Keratinocyte (primary cell): ENCODE measurements at regions not wholly inside any gene's neighbourhood (a gene's known extent, or its start where the extent isn't known, plus 50 kb on each side); places are given as distances from the start of the nearest gene placed in this dataset.

Experiments
- EZH2 ChIP-seq: IDR thresholded peaks from one replicate; pipeline ENCODE4 v1.6.1; 2012; ENCODE audit warnings: inconsistent platforms, mild to moderate bottlenecking, low read length, moderate library complexity
- TF ChIP-seq, protein P1 (sequence below), 3 experiments: IDR thresholded peaks in 1 of 3; conservative IDR thresholded peaks in 1 of 3; optimal IDR thresholded peaks in 1 of 3; 2 replicates in 2 of 3; 3 replicates in 1 of 3; pipeline versions ENCODE3 to v1.5.1; 2011; ENCODE audit warnings: low read length in 3 of 3, mild to moderate bottlenecking in 3 of 3, moderate library complexity in 2 of 3, control low read depth in 1 of 3, inconsistent platforms in 1 of 3; ENCODE audit not compliant: insufficient read depth in 2 of 3; ENCODE audit errors: extremely low read depth in 1 of 3

DNA sequence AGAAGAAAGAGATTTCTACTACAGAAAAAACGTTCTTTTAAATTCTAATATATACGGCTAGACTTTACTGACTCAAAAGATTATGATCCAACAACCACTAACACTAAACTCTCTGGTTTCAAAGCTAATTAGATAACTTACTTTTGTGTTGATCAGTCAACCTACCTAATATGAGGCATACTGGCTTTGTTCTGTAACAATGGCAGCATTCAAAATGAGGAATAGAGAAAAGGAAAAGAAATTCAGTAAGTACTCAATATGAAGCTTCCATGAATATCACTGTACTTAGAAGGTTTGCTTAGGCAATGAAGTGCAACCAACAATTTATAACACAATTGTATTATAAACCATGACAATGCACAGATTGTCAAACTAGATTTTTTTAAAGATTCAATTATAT is 430.5 kb upstream of the PMFBP1 start:
- TF ChIP-seq, protein P1, sequence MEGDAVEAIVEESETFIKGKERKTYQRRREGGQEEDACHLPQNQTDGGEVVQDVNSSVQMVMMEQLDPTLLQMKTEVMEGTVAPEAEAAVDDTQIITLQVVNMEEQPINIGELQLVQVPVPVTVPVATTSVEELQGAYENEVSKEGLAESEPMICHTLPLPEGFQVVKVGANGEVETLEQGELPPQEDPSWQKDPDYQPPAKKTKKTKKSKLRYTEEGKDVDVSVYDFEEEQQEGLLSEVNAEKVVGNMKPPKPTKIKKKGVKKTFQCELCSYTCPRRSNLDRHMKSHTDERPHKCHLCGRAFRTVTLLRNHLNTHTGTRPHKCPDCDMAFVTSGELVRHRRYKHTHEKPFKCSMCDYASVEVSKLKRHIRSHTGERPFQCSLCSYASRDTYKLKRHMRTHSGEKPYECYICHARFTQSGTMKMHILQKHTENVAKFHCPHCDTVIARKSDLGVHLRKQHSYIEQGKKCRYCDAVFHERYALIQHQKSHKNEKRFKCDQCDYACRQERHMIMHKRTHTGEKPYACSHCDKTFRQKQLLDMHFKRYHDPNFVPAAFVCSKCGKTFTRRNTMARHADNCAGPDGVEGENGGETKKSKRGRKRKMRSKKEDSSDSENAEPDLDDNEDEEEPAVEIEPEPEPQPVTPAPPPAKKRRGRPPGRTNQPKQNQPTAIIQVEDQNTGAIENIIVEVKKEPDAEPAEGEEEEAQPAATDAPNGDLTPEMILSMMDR (optimal IDR thresholded peaks at IDR 0.05 in 1 of 3, IDR thresholded peaks at IDR 0.05 in 1 of 3, conservative IDR thresholded peaks at IDR 0.05 in 1 of 3; ENCODE audit: extremely low read depth in 1 of 3, insufficient read depth in 2 of 3, low read length in 3 of 3) = no peak
- TF ChIP-seq EZH2 = no peak
